NCI-H748 (cell line): ENCODE measurements at regions not wholly inside any gene's neighbourhood (a gene's known extent, or its start where the extent isn't known, plus 50 kb on each side); places are given as distances from the start of the nearest gene placed in this dataset.

Source experiments
- DNase-seq: peaks from one replicate; lab custom pipeline; 2025; ENCODE audit not compliant: unreplicated experiment; lab: John Stamatoyannopoulos, UW

GRCh38 chr19:30792561-30793505 is 420.6 kb downstream of the ZNF536 start:
- DNase-seq: no peak

- DNase-seq: no peak
Observed at GRCh38 chr19:30791088-30791487, 418.9 kb downstream of the ZNF536 start.

- no peak for DNase-seq
Observed at GRCh38 chr19:30790056-30790680, 418.0 kb downstream of the ZNF536 start.

DNA sequence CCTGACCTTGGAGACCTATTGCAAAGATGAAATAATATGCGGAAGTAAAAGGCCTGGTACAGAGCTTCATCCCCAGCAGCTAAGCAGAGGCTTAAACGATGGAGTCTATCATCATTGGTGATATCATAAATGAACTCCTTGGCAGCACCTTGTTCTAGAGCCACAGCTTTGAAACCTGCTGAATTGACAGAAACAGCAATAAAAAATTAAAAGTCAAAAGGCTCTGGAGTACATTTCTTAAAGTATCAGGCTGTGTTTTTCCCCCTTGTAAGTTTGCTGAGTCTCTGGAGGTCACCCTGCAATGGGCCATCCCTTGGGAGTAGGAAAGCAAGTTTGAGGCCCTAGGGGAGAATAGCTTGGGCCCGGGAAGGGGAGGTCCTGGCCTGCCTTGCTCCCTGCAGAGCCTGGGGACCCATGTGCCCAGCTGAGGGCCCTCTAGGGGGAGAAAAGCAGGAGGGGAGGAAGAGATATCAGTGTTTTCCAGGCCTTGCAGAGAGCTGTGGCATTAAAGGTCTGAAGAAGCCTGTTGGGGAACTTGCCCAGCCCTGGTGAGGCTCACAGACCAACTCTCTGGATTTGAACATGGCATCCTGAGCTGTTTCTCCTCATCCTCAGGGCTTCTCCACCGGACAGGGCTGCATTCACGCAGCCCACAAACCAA is 416.1 kb downstream of the ZNF536 start:
- DNase-seq: no peak

DNA sequence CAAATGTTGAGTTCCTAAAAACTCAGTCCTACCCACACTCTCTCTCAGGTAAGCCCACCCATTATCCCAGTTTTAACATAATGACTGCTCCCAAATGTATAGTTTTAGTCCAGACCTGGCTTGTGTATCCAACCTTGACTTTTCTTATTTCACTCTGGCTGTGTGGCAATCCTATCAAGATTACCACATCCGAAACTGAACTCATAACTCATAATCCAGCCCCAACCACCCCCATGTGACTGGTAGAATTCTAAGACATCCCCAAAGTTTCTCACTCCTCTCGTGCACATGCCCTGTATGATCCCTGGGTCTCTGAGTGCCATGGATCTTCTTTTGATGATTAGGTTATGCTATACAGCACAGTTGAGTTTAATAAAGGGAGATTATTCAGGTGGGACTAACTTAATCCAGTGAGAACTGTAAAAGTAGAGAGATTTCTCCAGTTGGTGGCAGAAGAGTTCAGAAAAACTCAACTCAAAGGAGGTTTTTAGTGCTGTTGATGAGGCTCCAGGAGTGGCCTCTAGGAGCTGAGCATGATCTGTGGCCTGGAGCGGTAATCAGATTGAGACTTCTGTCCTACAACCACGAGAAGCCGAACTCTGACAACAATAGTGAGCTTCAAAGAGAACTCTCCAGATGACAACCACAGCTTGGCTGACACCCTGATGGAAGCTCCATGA is 413.4 kb downstream of the ZNF536 start:
- DNase-seq: no peak

DNA sequence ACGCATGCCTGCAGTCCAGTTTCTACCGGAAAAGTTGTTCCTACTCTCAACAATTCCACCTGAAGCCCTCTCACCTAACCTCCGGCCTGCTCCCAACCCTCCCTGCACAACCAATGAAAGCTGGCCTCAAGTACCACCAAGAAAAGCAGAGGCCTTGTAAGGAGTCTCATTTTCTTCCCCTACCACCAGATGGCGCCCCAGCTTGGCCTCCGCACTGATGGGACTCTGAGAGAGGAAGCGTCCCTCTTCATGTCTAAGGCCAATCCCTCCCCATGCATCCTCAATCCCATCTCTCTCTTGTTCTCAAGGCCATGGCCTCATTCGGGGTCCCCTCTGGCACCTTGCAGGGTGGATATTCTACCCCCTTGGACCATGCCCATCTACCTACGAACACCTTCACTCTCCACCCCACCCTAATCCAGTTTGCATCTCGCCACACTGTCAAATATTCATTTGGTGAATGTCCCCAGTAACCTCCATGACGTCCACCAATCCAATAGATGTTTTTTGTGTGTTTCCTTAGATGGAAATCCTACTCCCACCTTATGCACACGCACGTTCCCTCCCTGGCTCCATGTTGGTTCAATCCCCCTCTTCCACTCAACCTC is 412.8 kb downstream of the ZNF536 start:
- peak; percentile 49 for DNase-seq

GRCh38 chr19:30783936-30784335 is 411.8 kb downstream of the ZNF536 start:
- no peak for DNase-seq

DNA sequence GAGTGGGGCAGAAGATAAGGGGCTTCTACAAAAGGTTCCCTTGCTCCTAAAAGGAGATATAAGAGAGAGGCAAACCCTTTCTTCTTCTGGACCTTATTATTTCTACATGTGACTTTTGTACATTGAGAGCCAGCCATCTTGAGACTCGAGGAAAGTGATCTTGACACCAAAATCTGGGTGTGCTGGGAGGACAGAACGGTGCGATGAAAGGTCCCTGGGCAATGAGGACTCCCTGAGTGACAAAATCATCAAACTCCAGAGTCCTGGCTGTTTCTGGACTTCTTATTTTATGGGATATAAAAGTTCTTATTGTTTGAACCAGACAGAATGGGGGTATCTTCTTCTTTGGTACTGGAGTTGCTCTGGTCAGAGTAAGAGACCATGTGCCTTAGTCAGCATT is 411.0 kb downstream of the ZNF536 start:
- no peak for DNase-seq

DNA sequence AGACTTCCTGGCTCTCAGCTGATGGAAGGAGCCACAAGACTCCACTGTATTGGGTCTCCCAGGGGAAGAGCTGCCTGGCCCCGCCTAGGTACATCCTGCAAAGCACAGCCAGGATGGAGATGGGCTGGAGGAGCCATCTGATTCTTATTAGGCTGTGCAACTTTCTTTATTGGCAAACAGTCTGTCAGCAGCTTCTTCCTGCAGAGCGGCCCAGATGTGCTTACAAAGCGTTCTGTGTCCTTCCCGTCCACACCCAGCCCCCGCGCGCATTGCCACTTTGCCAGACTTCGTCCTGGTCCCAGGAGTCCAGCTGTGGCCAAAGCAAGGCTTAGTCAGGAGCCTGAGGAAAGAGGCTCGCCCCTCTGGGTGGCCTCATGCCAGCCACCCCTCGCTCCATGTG is 409.3 kb downstream of the ZNF536 start:
- no peak for DNase-seq

DNA sequence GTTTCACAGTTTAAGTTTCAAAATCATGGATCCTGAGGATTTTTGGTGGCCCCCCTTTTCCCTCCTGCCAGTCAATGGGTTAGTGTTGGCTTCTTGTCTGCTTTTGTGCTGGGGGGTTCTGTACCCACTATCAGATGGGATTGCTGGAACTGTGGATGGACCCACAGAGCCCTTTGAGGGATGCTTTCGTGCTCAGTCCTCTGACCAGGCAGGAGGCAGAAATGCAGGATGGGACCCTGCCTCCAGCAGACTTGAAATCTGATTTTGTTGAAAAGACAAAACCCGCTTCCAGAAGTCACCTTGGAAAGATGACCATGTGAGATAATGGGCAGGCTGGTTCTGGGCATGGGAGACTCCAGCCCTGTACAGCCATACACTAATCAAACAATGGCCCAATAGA is 408.9 kb downstream of the ZNF536 start:
- DNase-seq: no peak

DNA sequence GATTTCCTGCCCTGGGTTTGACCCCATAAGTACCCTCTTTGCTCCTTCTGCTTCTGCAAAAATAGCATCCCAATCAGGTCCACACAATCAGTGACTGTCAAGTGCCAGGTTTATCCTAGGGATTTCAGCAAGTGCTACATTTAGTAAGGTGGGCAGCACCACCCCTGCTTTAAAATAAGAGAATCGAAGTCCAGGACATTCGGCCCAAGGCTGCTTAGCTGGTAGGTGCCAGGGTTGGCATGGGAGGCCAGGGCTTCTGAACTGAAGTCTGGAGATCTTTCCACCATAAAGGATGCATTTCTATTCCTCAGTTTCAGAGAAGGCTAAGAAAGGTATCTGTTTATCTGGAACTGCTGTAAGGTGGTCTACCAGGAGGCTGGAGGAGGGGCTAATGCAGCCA is 408.3 kb downstream of the ZNF536 start:
- no peak for DNase-seq

GRCh38 chr19:30780032-30780431 is 407.8 kb downstream of the ZNF536 start:
- no peak for DNase-seq

GRCh38 chr19:30778961-30779715 is 407.0 kb downstream of the ZNF536 start:
- DNase-seq: no peak

DNA sequence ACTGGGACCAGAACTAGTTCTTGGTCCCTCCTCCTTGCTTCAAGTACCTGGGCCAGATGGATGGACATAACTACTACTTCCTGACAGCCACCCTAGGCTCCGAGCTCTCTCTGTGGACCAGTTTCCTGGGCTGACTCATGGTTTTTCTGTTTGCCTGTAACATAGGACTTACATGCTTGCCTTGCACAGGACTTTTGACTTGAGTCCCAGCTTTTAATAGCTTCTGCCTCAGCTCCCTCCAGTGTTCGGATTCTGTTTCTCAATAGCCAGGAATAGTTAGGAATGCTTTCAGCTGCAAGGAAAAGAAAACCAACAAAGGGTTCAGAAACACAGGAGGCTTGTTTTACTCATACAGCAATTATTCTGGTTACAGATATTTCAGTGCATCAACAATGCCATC is 405.9 kb downstream of the ZNF536 start:
- no peak for DNase-seq

- DNase-seq: no peak
Observed at GRCh38 chr19:30775956-30776355, 403.8 kb downstream of the ZNF536 start.

GRCh38 chr19:30774252-30774766 is 402.1 kb downstream of the ZNF536 start:
- DNase-seq: no peak

GRCh38 chr19:30762651-30763050 is 390.5 kb downstream of the ZNF536 start:
- no peak for DNase-seq

- DNase-seq: no peak
Observed at GRCh38 chr19:30760014-30760413, 387.8 kb downstream of the ZNF536 start.

GRCh38 chr19:30757837-30758617 is 385.8 kb downstream of the ZNF536 start:
- DNase-seq: no peak
